GM12878 (cell line): ENCODE measurements at regions not wholly inside any gene's neighbourhood (a gene's known extent, or its start where the extent isn't known, plus 50 kb on each side); places are given as distances from the start of the nearest gene placed in this dataset.

ENCODE experiments used
- CEBPB ChIP-seq, 2 experiments: fragments of 150-350 bp in 1 of 2; IDR thresholded peaks; 2 replicates each; pipeline ENCODE4 v1.6.1; 2012 to 2014; ENCODE audit warnings: low read depth in 2 of 2, low read length in 2 of 2, borderline replicate concordance in 1 of 2, inconsistent platforms in 1 of 2
- CREB1 ChIP-seq: IDR thresholded peaks from 2 replicates; pipeline ENCODE4 v1.6.1; 2012; ENCODE audit warnings: low read depth, mild to moderate bottlenecking, inconsistent platforms
- DPF2 ChIP-seq: fragments of 450-650 bp; IDR thresholded peaks from 2 replicates; pipeline ENCODE4 v1.6.1; 2017; ENCODE audit warnings: mild to moderate bottlenecking
- E4F1 ChIP-seq: fragments of 450-650 bp; IDR thresholded peaks from 2 replicates; pipeline ENCODE4 v1.6.1; 2018; ENCODE audit warnings: borderline replicate concordance, mild to moderate bottlenecking; ENCODE audit not compliant: partially characterized antibody
- EED ChIP-seq: sonication (generic); IDR thresholded peaks from 2 replicates; pipeline ENCODE4 v1.6.1; 2016; ENCODE audit warnings: antibody characterized with exemption, low read depth
- EZH2 ChIP-seq: IDR thresholded peaks from 2 replicates; pipeline ENCODE4 v1.6.1; 2012; ENCODE audit warnings: low read depth, mild to moderate bottlenecking, control low read depth, inconsistent platforms, low read length, borderline replicate concordance; ENCODE audit not compliant: control insufficient read depth
- FOXK2 ChIP-seq: fragments of 450-650 bp; IDR thresholded peaks from 2 replicates; pipeline ENCODE4 v1.6.1; 2017; ENCODE audit warnings: mild to moderate bottlenecking, moderate library complexity
- KAT2A ChIP-seq: conservative IDR thresholded peaks from 2 replicates; pipeline ENCODE4 v1.6.1; 2011; ENCODE audit warnings: low read depth, low read length; ENCODE audit not compliant: control insufficient read depth
- NFYA ChIP-seq: IDR thresholded peaks from 2 replicates; pipeline ENCODE4 v1.6.1; 2011; ENCODE audit warnings: low read depth, mild to moderate bottlenecking, low read length, improper control_type of control experiment, borderline replicate concordance
- RAD21 ChIP-seq: IDR thresholded peaks from 2 replicates; pipeline ENCODE4 v1.6.1; 2011; ENCODE audit warnings: mild to moderate bottlenecking, low read depth, low read length, moderate library complexity; ENCODE audit not compliant: insufficient read depth
- SREBF2 ChIP-seq: IDR thresholded peaks from 2 replicates; pipeline ENCODE4 v1.6.1; 2012; ENCODE audit warnings: mild to moderate bottlenecking, low read length
- ZBED1 ChIP-seq: IDR thresholded peaks from 2 replicates; pipeline ENCODE4 v1.6.1; 2016; ENCODE audit warnings: borderline replicate concordance
- ZNF687 ChIP-seq: fragments of 450-650 bp; IDR thresholded peaks from 2 replicates; pipeline ENCODE4 v1.6.1; 2017; ENCODE audit warnings: mild to moderate bottlenecking, moderate library complexity
- TF ChIP-seq, protein P1 (sequence below): fragments of 450-650 bp; IDR thresholded peaks from 2 replicates; pipeline ENCODE4 v1.6.1; 2016; ENCODE audit warnings: mild to moderate bottlenecking
- TF ChIP-seq, protein P2 (sequence below): IDR thresholded peaks from 2 replicates; pipeline ENCODE4 v1.6.1; 2011; ENCODE audit warnings: borderline replicate concordance, low read depth, mild to moderate bottlenecking, moderate library complexity, mixed read lengths, low read length; ENCODE audit not compliant: insufficient read depth; ENCODE audit errors: extremely low read length
- TF ChIP-seq, protein P3 (sequence below): fragments of 450-650 bp; IDR thresholded peaks from 2 replicates; pipeline ENCODE4 v1.6.1; 2016; ENCODE audit warnings: mild to moderate bottlenecking
- TF ChIP-seq, protein P4 (sequence below): fragments of 450-650 bp; formaldehyde crosslinking; IDR thresholded peaks from 2 replicates; pipeline ENCODE4 v1.4.0; 2022; ENCODE audit warnings: mild to moderate bottlenecking, moderate library complexity

GRCh38 chr2:122748552-122749011 is 993.1 kb downstream of the TSN start (continued):
- TF ChIP-seq, protein P1, sequence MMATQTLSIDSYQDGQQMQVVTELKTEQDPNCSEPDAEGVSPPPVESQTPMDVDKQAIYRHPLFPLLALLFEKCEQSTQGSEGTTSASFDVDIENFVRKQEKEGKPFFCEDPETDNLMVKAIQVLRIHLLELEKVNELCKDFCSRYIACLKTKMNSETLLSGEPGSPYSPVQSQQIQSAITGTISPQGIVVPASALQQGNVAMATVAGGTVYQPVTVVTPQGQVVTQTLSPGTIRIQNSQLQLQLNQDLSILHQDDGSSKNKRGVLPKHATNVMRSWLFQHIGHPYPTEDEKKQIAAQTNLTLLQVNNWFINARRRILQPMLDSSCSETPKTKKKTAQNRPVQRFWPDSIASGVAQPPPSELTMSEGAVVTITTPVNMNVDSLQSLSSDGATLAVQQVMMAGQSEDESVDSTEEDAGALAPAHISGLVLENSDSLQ, result no peak
- TF ChIP-seq, protein P2, sequence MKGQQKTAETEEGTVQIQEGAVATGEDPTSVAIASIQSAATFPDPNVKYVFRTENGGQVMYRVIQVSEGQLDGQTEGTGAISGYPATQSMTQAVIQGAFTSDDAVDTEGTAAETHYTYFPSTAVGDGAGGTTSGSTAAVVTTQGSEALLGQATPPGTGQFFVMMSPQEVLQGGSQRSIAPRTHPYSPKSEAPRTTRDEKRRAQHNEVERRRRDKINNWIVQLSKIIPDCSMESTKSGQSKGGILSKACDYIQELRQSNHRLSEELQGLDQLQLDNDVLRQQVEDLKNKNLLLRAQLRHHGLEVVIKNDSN, result no peak
- TF ChIP-seq ZBED1, result no peak
- no peak for TF ChIP-seq CREB1
- no peak for TF ChIP-seq CEBPB (IDR thresholded peaks at IDR 0.05; ENCODE audit: borderline replicate concordance in 1 of 2, low read depth in 2 of 2, low read length in 2 of 2)
- no peak for TF ChIP-seq EZH2
- TF ChIP-seq, protein P3, sequence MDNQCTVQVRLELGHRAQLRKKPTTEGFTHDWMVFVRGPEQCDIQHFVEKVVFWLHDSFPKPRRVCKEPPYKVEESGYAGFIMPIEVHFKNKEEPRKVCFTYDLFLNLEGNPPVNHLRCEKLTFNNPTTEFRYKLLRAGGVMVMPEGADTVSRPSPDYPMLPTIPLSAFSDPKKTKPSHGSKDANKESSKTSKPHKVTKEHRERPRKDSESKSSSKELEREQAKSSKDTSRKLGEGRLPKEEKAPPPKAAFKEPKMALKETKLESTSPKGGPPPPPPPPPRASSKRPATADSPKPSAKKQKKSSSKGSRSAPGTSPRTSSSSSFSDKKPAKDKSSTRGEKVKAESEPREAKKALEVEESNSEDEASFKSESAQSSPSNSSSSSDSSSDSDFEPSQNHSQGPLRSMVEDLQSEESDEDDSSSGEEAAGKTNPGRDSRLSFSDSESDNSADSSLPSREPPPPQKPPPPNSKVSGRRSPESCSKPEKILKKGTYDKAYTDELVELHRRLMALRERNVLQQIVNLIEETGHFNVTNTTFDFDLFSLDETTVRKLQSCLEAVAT, result no peak
- TF ChIP-seq RAD21, result peak; percentile 51; the same call in 1 of the 2 replicates
- no peak for TF ChIP-seq EED
- TF ChIP-seq, protein P4, sequence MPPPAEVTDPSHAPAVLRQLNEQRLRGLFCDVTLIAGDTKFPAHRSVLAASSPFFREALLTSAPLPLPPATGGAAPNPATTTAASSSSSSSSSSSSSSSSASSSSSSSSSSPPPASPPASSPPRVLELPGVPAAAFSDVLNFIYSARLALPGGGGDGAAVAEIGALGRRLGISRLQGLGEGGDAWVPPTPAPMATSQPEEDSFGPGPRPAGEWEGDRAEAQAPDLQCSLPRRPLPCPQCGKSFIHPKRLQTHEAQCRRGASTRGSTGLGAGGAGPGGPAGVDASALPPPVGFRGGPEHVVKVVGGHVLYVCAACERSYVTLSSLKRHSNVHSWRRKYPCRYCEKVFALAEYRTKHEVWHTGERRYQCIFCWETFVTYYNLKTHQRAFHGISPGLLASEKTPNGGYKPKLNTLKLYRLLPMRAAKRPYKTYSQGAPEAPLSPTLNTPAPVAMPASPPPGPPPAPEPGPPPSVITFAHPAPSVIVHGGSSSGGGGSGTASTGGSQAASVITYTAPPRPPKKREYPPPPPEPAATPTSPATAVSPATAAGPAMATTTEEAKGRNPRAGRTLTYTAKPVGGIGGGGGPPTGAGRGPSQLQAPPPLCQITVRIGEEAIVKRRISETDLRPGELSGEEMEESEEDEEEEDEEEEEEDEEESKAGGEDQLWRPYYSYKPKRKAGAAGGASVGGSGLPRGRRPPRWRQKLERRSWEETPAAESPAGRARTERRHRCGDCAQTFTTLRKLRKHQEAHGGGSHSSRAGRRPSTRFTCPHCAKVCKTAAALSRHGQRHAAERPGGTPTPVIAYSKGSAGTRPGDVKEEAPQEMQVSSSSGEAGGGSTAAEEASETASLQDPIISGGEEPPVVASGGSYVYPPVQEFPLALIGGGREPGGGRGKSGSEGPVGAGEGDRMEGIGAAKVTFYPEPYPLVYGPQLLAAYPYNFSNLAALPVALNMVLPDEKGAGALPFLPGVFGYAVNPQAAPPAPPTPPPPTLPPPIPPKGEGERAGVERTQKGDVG, result no peak
- TF ChIP-seq ZNF687, result 0 out of 2 replicates have a peak, but pooled peaks have one; percentile 29
- no peak for TF ChIP-seq FOXK2
- TF ChIP-seq DPF2, result no peak
- no peak for TF ChIP-seq KAT2A
- no peak for TF ChIP-seq SREBF2
- no peak for TF ChIP-seq NFYA
- TF ChIP-seq E4F1, result no peak
